22Rv1 (cell line): ENCODE measurements at regions not wholly inside any gene's neighbourhood (a gene's known extent, or its start where the extent isn't known, plus 50 kb on each side); places are given as distances from the start of the nearest gene placed in this dataset.

ENCODE experiments used
- H3K27ac ChIP-seq: fragments of 450-650 bp; 2 replicates; pipeline ENCODE4 v1.5.1; 2017
- CTCF ChIP-seq: fragments of 450-650 bp; IDR thresholded peaks from 2 replicates; pipeline ENCODE4 v1.5.1; 2017; ENCODE audit warnings: mild to moderate bottlenecking
- ZFX ChIP-seq: fragments of 450-650 bp; IDR thresholded peaks from 2 replicates; pipeline ENCODE4 v1.6.1; 2017; ENCODE audit warnings: antibody characterized with exemption, borderline replicate concordance

DNA sequence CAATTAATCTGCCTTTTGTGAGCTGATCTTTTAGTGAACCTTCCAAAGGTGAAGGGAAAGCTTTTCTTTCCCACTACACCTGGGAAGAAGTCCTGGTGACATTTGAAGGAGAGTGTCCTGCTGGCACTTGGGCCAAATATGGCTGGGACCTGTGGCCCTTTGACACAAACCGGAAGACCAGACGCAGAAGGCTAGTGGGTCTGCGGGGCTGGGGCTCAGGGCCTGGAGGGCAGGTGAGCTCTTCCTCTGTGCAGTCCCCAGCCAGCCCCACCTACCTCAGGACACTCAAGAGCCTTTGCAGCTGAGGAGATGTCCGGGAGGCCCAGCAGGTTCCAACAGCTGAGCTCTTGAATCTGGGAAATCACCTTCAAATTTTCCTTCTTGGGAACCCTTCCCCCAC lies 138.0 kb upstream of the THY1 start:
- TF ChIP-seq ZFX, result no peak
- no peak for TF ChIP-seq CTCF

DNA sequence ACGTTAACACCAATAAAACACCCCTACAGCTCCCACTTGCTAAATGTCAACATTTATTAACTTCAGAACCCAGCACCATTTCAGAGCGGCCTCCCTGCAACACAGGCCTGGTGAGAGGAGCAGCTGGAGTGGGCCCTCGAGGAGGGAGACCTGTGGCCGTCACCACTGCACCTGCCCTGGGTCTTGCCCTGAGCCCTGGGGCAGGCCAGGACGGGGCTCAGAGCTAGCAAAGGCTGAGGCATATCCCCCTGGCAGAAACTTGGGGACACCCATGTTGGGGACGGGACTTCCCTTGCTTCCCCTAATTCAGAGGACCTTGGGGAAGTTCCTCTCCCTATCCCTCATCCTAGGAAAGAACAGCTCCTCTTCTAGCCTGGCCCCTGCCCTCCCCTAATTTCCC lies 137.3 kb upstream of the THY1 start:
- TF ChIP-seq ZFX (no peak), CTCF (no peak)

More for the DNA sequence above, 138.0 kb upstream of the THY1 start:
- no peak overlapping the region for H3K27ac ChIP-seq

DNA sequence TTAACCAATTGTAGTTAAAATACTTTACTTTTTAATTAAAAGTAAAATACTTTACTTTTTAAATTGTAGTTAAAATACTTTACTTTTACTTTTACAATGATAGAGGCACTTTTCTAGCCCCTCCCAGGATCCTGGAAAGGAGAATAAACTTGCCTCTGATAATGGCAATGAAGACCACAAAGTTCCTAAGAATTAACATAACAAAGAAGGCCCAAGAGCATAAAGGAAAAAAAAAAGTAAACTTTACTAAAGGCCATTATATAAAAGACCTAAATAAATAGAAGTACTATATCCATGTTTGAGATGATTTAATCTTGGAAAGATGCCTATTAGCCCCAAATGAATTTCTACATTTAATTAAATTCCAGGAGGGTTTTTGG lies 129.1 kb upstream of the THY1 start:
- TF ChIP-seq ZFX (no peak), CTCF (no peak)
- H3K27ac ChIP-seq, result no peak overlapping the region

More for the DNA sequence above, 137.3 kb upstream of the THY1 start:
- H3K27ac ChIP-seq, result no peak overlapping the region

- no peak overlapping the region for H3K27ac ChIP-seq
- TF ChIP-seq CTCF (no peak), ZFX (no peak)
Observed at GRCh38 chr11:119551420-119552105, 128.6 kb upstream of the THY1 start.

DNA sequence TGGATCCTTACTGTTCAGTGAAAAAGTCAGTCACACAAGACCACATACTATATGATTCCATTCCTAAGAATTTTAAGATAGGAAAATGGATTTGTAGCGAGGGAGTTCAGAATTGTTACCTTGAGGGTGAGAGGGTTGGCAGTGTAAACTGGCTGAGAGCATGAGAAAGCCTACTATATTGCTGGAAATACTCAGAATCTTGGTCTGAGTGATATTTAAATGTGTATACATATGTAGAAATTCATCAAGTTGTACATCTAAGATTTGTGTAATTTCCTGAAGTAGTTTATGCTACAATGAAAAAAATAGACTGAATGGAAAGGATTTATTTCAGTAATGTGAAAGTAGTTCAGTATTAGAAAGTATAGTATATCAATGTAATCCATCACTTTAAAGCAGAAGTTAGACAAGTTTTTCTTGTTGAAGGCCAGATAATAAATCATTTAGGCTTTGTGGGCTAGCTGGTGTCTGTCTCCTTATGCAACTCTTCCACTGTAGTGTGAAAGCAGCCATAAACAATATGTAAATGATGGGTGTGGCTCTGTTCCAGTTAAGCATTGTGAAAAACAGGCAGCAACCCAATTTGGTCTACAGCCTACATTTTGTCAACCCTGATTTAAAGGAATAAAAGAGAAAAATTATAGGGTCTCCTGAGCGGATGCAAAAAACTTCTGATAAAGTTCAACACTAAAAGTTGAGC lies 127.2 kb upstream of the THY1 start:
- no peak overlapping the region for H3K27ac ChIP-seq

DNA sequence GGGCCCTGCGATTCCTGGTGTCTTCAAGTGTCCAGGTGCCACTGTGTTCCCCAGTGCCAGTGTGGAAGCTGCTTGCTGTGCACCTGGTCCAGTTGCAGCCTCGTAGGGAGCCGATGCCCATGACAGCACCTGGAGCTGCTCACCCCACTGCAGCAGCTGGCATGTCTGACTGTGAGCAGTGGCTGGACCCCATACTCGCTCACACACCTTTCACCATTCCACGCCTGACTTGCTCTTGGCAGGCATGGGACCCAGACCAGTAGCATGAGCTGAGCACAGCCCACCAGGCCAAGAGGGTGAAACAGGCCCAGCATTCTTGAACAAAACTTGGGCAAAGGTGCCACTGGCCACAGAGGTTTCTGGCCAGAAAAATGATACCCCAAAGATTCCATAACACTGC lies 124.5 kb upstream of the THY1 start:
- no peak overlapping the region for H3K27ac ChIP-seq
- TF ChIP-seq ZFX (no peak), CTCF (no peak)

More for the DNA sequence above, 127.2 kb upstream of the THY1 start:
- TF ChIP-seq ZFX, result no peak
- no peak for TF ChIP-seq CTCF
